ENCODE measurements at regions not wholly inside any gene's neighbourhood (a gene's known extent, or its start where the extent isn't known, plus 50 kb on each side); places are given as distances from the start of the nearest gene placed in this dataset.

DNA sequence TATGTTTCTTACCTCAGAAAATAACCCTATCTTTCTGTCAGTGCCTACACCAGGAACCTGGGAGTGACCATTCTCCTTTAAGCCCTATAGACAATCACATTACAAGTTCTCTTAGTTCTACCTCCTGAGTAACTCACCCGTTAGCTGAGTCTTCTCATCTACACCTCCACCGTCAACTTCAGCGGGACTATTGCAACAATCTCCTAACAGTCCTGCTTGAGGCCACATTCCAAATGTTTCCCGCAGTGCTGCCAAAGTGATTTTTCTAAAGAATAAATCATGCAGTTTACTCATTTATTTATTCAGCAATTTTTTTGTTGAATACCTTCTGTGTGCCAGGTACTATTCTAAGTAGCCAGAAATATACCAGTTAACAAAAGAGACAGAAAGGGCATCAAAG lies 285.0 kb upstream of the GRIP1 start:
- TF ChIP-seq FOS (IDR thresholded peaks at IDR 0.05; ENCODE audit: borderline replicate concordance, insufficient read depth, low read length), result no peak
- TF ChIP-seq POLR2A (IDR thresholded peaks at IDR 0.05; ENCODE audit: low read depth, low read length), result no peak
- TF ChIP-seq GATA2 (IDR thresholded peaks at IDR 0.05; ENCODE audit: insufficient read depth, insufficient read length, low read depth, low read length), result no peak
- TF ChIP-seq MYC (IDR thresholded peaks at IDR 0.05; ENCODE audit: low read depth, low read length), result no peak
- no peak for TF ChIP-seq POLR2AphosphoS5 (IDR thresholded peaks at IDR 0.05; ENCODE audit: insufficient read depth, low read depth, low read length)
- no peak for TF ChIP-seq JUN (IDR thresholded peaks at IDR 0.05; ENCODE audit: borderline replicate concordance, insufficient read depth, insufficient read length, low read depth)
- TF ChIP-seq, protein P1, sequence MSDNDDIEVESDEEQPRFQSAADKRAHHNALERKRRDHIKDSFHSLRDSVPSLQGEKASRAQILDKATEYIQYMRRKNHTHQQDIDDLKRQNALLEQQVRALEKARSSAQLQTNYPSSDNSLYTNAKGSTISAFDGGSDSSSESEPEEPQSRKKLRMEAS (IDR thresholded peaks at IDR 0.05; ENCODE audit: insufficient read depth, insufficient read length), result no peak
- TF ChIP-seq EZH2 (IDR thresholded peaks at IDR 0.05; ENCODE audit: borderline replicate concordance, low read depth, low read length, severe bottlenecking), result no peak
- TF ChIP-seq, protein P2, sequence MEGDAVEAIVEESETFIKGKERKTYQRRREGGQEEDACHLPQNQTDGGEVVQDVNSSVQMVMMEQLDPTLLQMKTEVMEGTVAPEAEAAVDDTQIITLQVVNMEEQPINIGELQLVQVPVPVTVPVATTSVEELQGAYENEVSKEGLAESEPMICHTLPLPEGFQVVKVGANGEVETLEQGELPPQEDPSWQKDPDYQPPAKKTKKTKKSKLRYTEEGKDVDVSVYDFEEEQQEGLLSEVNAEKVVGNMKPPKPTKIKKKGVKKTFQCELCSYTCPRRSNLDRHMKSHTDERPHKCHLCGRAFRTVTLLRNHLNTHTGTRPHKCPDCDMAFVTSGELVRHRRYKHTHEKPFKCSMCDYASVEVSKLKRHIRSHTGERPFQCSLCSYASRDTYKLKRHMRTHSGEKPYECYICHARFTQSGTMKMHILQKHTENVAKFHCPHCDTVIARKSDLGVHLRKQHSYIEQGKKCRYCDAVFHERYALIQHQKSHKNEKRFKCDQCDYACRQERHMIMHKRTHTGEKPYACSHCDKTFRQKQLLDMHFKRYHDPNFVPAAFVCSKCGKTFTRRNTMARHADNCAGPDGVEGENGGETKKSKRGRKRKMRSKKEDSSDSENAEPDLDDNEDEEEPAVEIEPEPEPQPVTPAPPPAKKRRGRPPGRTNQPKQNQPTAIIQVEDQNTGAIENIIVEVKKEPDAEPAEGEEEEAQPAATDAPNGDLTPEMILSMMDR (IDR thresholded peaks at IDR 0.05; ENCODE audit: extremely low read depth in 1 of 2, insufficient read depth in 1 of 2, low read depth in 1 of 2, low read length in 2 of 2), result no peak
- dilution Hi-C loops (cut with MboI; ENCODE audit: extremely low pct_ligation_motif_present, low sequenced_read_pairs) (no loop called here), intact Hi-C loops (cut with micrococcal nuclease) (no loop called here)
- BruUV-seq (replicated peaks), result no TSS peak
- Histone ChIP-seq H3K4me2 (ENCODE audit: insufficient read depth, low read length) (no peak overlapping the region), H2AFZ (ENCODE audit: low read depth, low read length) (no peak overlapping the region), H3K4me1 (ENCODE audit: control insufficient read depth, extremely low read depth, insufficient read depth, low read length) (no peaks in the 10 kb centered on the region), H3K4me3 (replicated peaks in 1 of 3; ENCODE audit: insufficient read depth in 1 of 3, low read depth in 1 of 3, low read length in 3 of 3) (no peak overlapping the region), H3K9me3 (replicated peaks; ENCODE audit: control insufficient read depth, insufficient read depth, low read length) (no peaks in the 10 kb centered on the region), H4K20me1 (replicated peaks; ENCODE audit: control insufficient read depth, extremely low read depth, insufficient read depth, low read length) (no peaks in the 10 kb centered on the region), H3K27me3 (ENCODE audit: control insufficient read depth in 2 of 2, insufficient read depth in 2 of 2, low read length in 2 of 2) (no peaks in the 10 kb centered on the region), H3K27ac (ENCODE audit: insufficient read depth, low read depth, low read length) (no peak overlapping the region), H3K79me2 (ENCODE audit: control insufficient read depth, insufficient read depth, low read length) (no peaks in the 10 kb centered on the region), H3K36me3 (ENCODE audit: control insufficient read depth in 2 of 2, extremely low read depth in 1 of 2, insufficient read depth in 2 of 2, low read length in 2 of 2) (no peaks in the 10 kb centered on the region), H3K9me1 (replicated peaks; ENCODE audit: control insufficient read depth, extremely low read depth, insufficient read depth, low read length) (no peaks in the 10 kb centered on the region), H3K9ac (replicated peaks; ENCODE audit: extremely low read depth, insufficient read depth, low read length) (no peak overlapping the region)
- POLR2A ChIA-PET, result no interaction called here
- DNase-seq (ENCODE audit: low read depth, low spot score) (no peak), FAIRE-seq (no peak)
- CTCF ChIA-PET, result no interaction called here
